ENCODE measurements at regions not wholly inside any gene's neighbourhood (a gene's known extent, or its start where the extent isn't known, plus 50 kb on each side); places are given as distances from the start of the nearest gene placed in this dataset.

GRCh38 chr3:111331306-111331705 lies 210.7 kb upstream of the CD96 start:
- Histone ChIP-seq H3K36me3 (ENCODE audit: control insufficient read depth, low read depth, low read length) (no peaks in the 10 kb centered on the region), H3K27me3 (ENCODE audit: control insufficient read depth, insufficient read depth, low read length) (peaks cover 9% of the 10 kb centered on the region), H3K9ac (ENCODE audit: low read length) (no peak overlapping the region), H3K4me1 (ENCODE audit: control insufficient read depth, low read depth, low read length) (peaks cover 8% of the 10 kb centered on the region), H3K4me3 (ENCODE audit: low read length) (no peak overlapping the region), H3K9me3 (ENCODE audit: control insufficient read depth, low read depth, low read length) (no peaks in the 10 kb centered on the region), H3K27ac (ENCODE audit: low read length) (no peak overlapping the region)

- peaks cover 9% of the 10 kb centered on the region for H3K27me3 ChIP-seq (ENCODE audit: control insufficient read depth, insufficient read depth, low read length)
- H3K9ac ChIP-seq (ENCODE audit: low read length) = no peak overlapping the region
- no peak overlapping the region for H3K4me3 ChIP-seq (ENCODE audit: low read length)
- H3K9me3 ChIP-seq (ENCODE audit: control insufficient read depth, low read depth, low read length) = no peaks in the 10 kb centered on the region
- H3K36me3 ChIP-seq (ENCODE audit: control insufficient read depth, low read depth, low read length) = no peaks in the 10 kb centered on the region
- no peak overlapping the region for H3K27ac ChIP-seq (ENCODE audit: low read length)
- H3K4me1 ChIP-seq (ENCODE audit: control insufficient read depth, low read depth, low read length) = peaks cover 8% of the 10 kb centered on the region
Measured at GRCh38 chr3:111331912-111332311, 210.1 kb upstream of the CD96 start.

GRCh38 chr3:111332488-111333080 lies 209.4 kb upstream of the CD96 start:
- Histone ChIP-seq H3K4me3 (ENCODE audit: low read length) (no peak overlapping the region), H3K27ac (ENCODE audit: low read length) (no peak overlapping the region), H3K36me3 (ENCODE audit: control insufficient read depth, low read depth, low read length) (no peaks in the 10 kb centered on the region), H3K27me3 (ENCODE audit: control insufficient read depth, insufficient read depth, low read length) (peaks cover 9% of the 10 kb centered on the region), H3K4me1 (ENCODE audit: control insufficient read depth, low read depth, low read length) (peaks cover 8% of the 10 kb centered on the region), H3K9ac (ENCODE audit: low read length) (no peak overlapping the region), H3K9me3 (ENCODE audit: control insufficient read depth, low read depth, low read length) (no peaks in the 10 kb centered on the region)

- peaks cover 8% of the 10 kb centered on the region for H3K4me1 ChIP-seq (ENCODE audit: control insufficient read depth, low read depth, low read length)
- H3K36me3 ChIP-seq (ENCODE audit: control insufficient read depth, low read depth, low read length) = no peaks in the 10 kb centered on the region
- no peaks in the 10 kb centered on the region for H3K9me3 ChIP-seq (ENCODE audit: control insufficient read depth, low read depth, low read length)
- H3K9ac ChIP-seq (ENCODE audit: low read length) = no peak overlapping the region
- peaks cover 2% of the 10 kb centered on the region for H3K27me3 ChIP-seq (ENCODE audit: control insufficient read depth, insufficient read depth, low read length)
- H3K4me3 ChIP-seq (ENCODE audit: low read length) = no peak overlapping the region
- H3K27ac ChIP-seq (ENCODE audit: low read length) = no peak overlapping the region
Measured at GRCh38 chr3:111333642-111334041, 208.4 kb upstream of the CD96 start.

- H3K4me1 ChIP-seq (ENCODE audit: control insufficient read depth, low read depth, low read length) = peaks cover 8% of the 10 kb centered on the region
- H3K4me3 ChIP-seq (ENCODE audit: low read length) = no peak overlapping the region
- no peaks in the 10 kb centered on the region for H3K27me3 ChIP-seq (ENCODE audit: control insufficient read depth, insufficient read depth, low read length)
- no peaks in the 10 kb centered on the region for H3K9me3 ChIP-seq (ENCODE audit: control insufficient read depth, low read depth, low read length)
- H3K36me3 ChIP-seq (ENCODE audit: control insufficient read depth, low read depth, low read length) = no peaks in the 10 kb centered on the region
- H3K9ac ChIP-seq (ENCODE audit: low read length) = no peak overlapping the region
- no peak overlapping the region for H3K27ac ChIP-seq (ENCODE audit: low read length)
Measured at GRCh38 chr3:111335512-111336303, 206.3 kb upstream of the CD96 start.

GRCh38 chr3:111336511-111336910 lies 205.5 kb upstream of the CD96 start:
- peaks cover 8% of the 10 kb centered on the region for H3K4me1 ChIP-seq (ENCODE audit: control insufficient read depth, low read depth, low read length)
- H3K27me3 ChIP-seq (ENCODE audit: control insufficient read depth, insufficient read depth, low read length) = no peaks in the 10 kb centered on the region
- H3K4me3 ChIP-seq (ENCODE audit: low read length) = no peak overlapping the region
- no peak overlapping the region for H3K9ac ChIP-seq (ENCODE audit: low read length)
- no peaks in the 10 kb centered on the region for H3K9me3 ChIP-seq (ENCODE audit: control insufficient read depth, low read depth, low read length)
- H3K27ac ChIP-seq (ENCODE audit: low read length) = no peak overlapping the region
- no peaks in the 10 kb centered on the region for H3K36me3 ChIP-seq (ENCODE audit: control insufficient read depth, low read depth, low read length)

- Histone ChIP-seq H3K4me3 (ENCODE audit: low read length) (no peak overlapping the region), H3K9ac (ENCODE audit: low read length) (no peak overlapping the region), H3K36me3 (ENCODE audit: control insufficient read depth, low read depth, low read length) (no peaks in the 10 kb centered on the region), H3K27me3 (ENCODE audit: control insufficient read depth, insufficient read depth, low read length) (no peaks in the 10 kb centered on the region), H3K9me3 (ENCODE audit: control insufficient read depth, low read depth, low read length) (no peaks in the 10 kb centered on the region), H3K27ac (ENCODE audit: low read length) (no peak overlapping the region), H3K4me1 (ENCODE audit: control insufficient read depth, low read depth, low read length) (peaks cover 5% of the 10 kb centered on the region)
Measured at GRCh38 chr3:111338059-111338698, 203.8 kb upstream of the CD96 start.

- H3K4me1 ChIP-seq (ENCODE audit: control insufficient read depth, low read depth, low read length) = peaks cover 5% of the 10 kb centered on the region
- H3K4me3 ChIP-seq (ENCODE audit: low read length) = no peak overlapping the region
- no peak overlapping the region for H3K27ac ChIP-seq (ENCODE audit: low read length)
- H3K9ac ChIP-seq (ENCODE audit: low read length) = no peak overlapping the region
- no peaks in the 10 kb centered on the region for H3K27me3 ChIP-seq (ENCODE audit: control insufficient read depth, insufficient read depth, low read length)
- no peaks in the 10 kb centered on the region for H3K9me3 ChIP-seq (ENCODE audit: control insufficient read depth, low read depth, low read length)
- no peaks in the 10 kb centered on the region for H3K36me3 ChIP-seq (ENCODE audit: control insufficient read depth, low read depth, low read length)
Measured at GRCh38 chr3:111339017-111339416, 203.0 kb upstream of the CD96 start.

GRCh38 chr3:111351334-111351733 lies 190.7 kb upstream of the CD96 start:
- H3K9ac ChIP-seq (ENCODE audit: low read length) = no peak overlapping the region
- no peak overlapping the region for H3K4me3 ChIP-seq (ENCODE audit: low read length)
- no peaks in the 10 kb centered on the region for H3K27me3 ChIP-seq (ENCODE audit: control insufficient read depth, insufficient read depth, low read length)
- H3K4me1 ChIP-seq (ENCODE audit: control insufficient read depth, low read depth, low read length) = no peaks in the 10 kb centered on the region
- H3K9me3 ChIP-seq (ENCODE audit: control insufficient read depth, low read depth, low read length) = peaks cover 10% of the 10 kb centered on the region
- H3K36me3 ChIP-seq (ENCODE audit: control insufficient read depth, low read depth, low read length) = no peaks in the 10 kb centered on the region
- H3K27ac ChIP-seq (ENCODE audit: low read length) = no peak overlapping the region

GRCh38 chr3:111352585-111352984 lies 189.4 kb upstream of the CD96 start:
- H3K9ac ChIP-seq (ENCODE audit: low read length) = no peak overlapping the region
- no peaks in the 10 kb centered on the region for H3K36me3 ChIP-seq (ENCODE audit: control insufficient read depth, low read depth, low read length)
- H3K9me3 ChIP-seq (ENCODE audit: control insufficient read depth, low read depth, low read length) = peaks cover 6% of the 10 kb centered on the region
- H3K4me1 ChIP-seq (ENCODE audit: control insufficient read depth, low read depth, low read length) = no peaks in the 10 kb centered on the region
- no peaks in the 10 kb centered on the region for H3K27me3 ChIP-seq (ENCODE audit: control insufficient read depth, insufficient read depth, low read length)
- no peak overlapping the region for H3K27ac ChIP-seq (ENCODE audit: low read length)
- no peak overlapping the region for H3K4me3 ChIP-seq (ENCODE audit: low read length)

- Histone ChIP-seq H3K36me3 (ENCODE audit: control insufficient read depth, low read depth, low read length) (no peaks in the 10 kb centered on the region), H3K9ac (ENCODE audit: low read length) (no peak overlapping the region), H3K27ac (ENCODE audit: low read length) (no peak overlapping the region), H3K4me1 (ENCODE audit: control insufficient read depth, low read depth, low read length) (peaks cover 11% of the 10 kb centered on the region), H3K27me3 (ENCODE audit: control insufficient read depth, insufficient read depth, low read length) (no peaks in the 10 kb centered on the region), H3K9me3 (ENCODE audit: control insufficient read depth, low read depth, low read length) (no peaks in the 10 kb centered on the region), H3K4me3 (ENCODE audit: low read length) (no peak overlapping the region)
Measured at GRCh38 chr3:111359261-111360030, 182.6 kb upstream of the CD96 start.

Data from iPS-18a (cell line).